RPMI8226 (cell line): ENCODE measurements at regions not wholly inside any gene's neighbourhood (a gene's known extent, or its start where the extent isn't known, plus 50 kb on each side); places are given as distances from the start of the nearest gene placed in this dataset.
"Not testable (repeated sequence)": the region's sequence is repeated elsewhere in the genome, so short reads cannot be mapped to it uniquely, and the experiment has no call there.

ENCODE experiments used
- DNase-seq: peaks from one replicate; pipeline ENCODE4 v3.0.0-alpha.2; 2015

- DNase-seq: no peak
Observed at GRCh38 chr3:137325170-137325569, 367.4 kb downstream of the IL20RB start.

- DNase-seq: no peak
Observed at GRCh38 chr3:137325934-137326333, 368.2 kb downstream of the IL20RB start.

GRCh38 chr3:137329594-137329993 is 371.8 kb downstream of the IL20RB start:
- no peak for DNase-seq

- DNase-seq: no peak
Observed at GRCh38 chr3:137330246-137330645, 372.5 kb downstream of the IL20RB start.

- DNase-seq: no peak
Observed at GRCh38 chr3:137332297-137332696, 374.5 kb downstream of the IL20RB start.

- no peak for DNase-seq
Observed at GRCh38 chr3:137335478-137335877, 377.7 kb downstream of the IL20RB start.

- DNase-seq: not testable (repeated sequence)
Observed at GRCh38 chr3:137338400-137338799, 380.6 kb downstream of the IL20RB start.

GRCh38 chr3:137343283-137343682 is 385.5 kb downstream of the IL20RB start:
- DNase-seq: no peak

- DNase-seq: no peak
Observed at GRCh38 chr3:137347132-137347531, 389.3 kb downstream of the IL20RB start.

GRCh38 chr3:137347817-137348368 is 390.1 kb downstream of the IL20RB start:
- DNase-seq: no peak

GRCh38 chr3:137348936-137349335 is 391.2 kb downstream of the IL20RB start:
- DNase-seq: no peak

- no peak for DNase-seq
Observed at GRCh38 chr3:137349557-137350348, 392.0 kb downstream of the IL20RB start.

- no peak for DNase-seq
Observed at GRCh38 chr3:137360531-137361201, 402.9 kb downstream of the IL20RB start.

GRCh38 chr3:137382005-137382594 is 382.0 kb upstream of the SOX14 start:
- no peak for DNase-seq

- DNase-seq: no peak
Observed at GRCh38 chr3:137385922-137386321, 378.2 kb upstream of the SOX14 start.

GRCh38 chr3:137409584-137409983 is 354.5 kb upstream of the SOX14 start:
- DNase-seq: no peak

- DNase-seq: no peak
Observed at GRCh38 chr3:137410028-137410427, 354.1 kb upstream of the SOX14 start.

GRCh38 chr3:137420198-137420995 is 343.7 kb upstream of the SOX14 start:
- no peak for DNase-seq

GRCh38 chr3:137438561-137438960 is 325.6 kb upstream of the SOX14 start:
- no peak for DNase-seq

- DNase-seq: no peak
Observed at GRCh38 chr3:137460944-137461343, 303.2 kb upstream of the SOX14 start.

- DNase-seq: no peak
Observed at GRCh38 chr3:137463131-137463530, 301.0 kb upstream of the SOX14 start.

GRCh38 chr3:137464341-137464740 is 299.8 kb upstream of the SOX14 start:
- DNase-seq: no peak

GRCh38 chr3:137468446-137468845 is 295.7 kb upstream of the SOX14 start:
- no peak for DNase-seq
